Brain microvascular endothelial cell (primary cell): ENCODE measurements at regions not wholly inside any gene's neighbourhood (a gene's known extent, or its start where the extent isn't known, plus 50 kb on each side); places are given as distances from the start of the nearest gene placed in this dataset.
A peak's percentile ranks its signal among the peaks of the same experiment; 100 is the strongest.

Source experiments
- DNase-seq: peaks from one replicate; pipeline ENCODE4 v3.0.0-alpha.2; 2020
- H3K27ac ChIP-seq: fragments of 250-450 bp; sonication (Bioruptor Pico); 2 replicates; pipeline ENCODE4 v1.5.1; 2020; ENCODE audit warnings: mild to moderate bottlenecking, moderate library complexity
- H3K27me3 ChIP-seq: fragments of 250-450 bp; sonication (Bioruptor Pico); replicated peaks from 2 replicates; pipeline ENCODE4 v1.5.1; 2020; ENCODE audit warnings: mild to moderate bottlenecking
- H3K36me3 ChIP-seq: fragments of 250-450 bp; sonication (Bioruptor Pico); replicated peaks from 2 replicates; pipeline ENCODE4 v1.5.1; 2020; ENCODE audit warnings: mild to moderate bottlenecking
- H3K4me3 ChIP-seq: 2 replicates; pipeline ENCODE4 v1.5.1; 2011; ENCODE audit warnings: low read depth, mild to moderate bottlenecking, control low read depth, low read length, moderate library complexity
- in situ Hi-C: cut with HindIII; loops from 2 replicates; pipeline ENCODE4 v1.10.0; 2017; ENCODE audit warnings: low sequenced_read_pairs, low pct_ligation_motif_present
- TF ChIP-seq, protein P1 (sequence below): IDR thresholded peaks from 2 replicates; pipeline ENCODE4 v1.5.1; 2011; ENCODE audit warnings: low read depth, mild to moderate bottlenecking, moderate library complexity, low read length, control low read depth, inconsistent platforms; ENCODE audit errors: missing control alignments

DNA sequence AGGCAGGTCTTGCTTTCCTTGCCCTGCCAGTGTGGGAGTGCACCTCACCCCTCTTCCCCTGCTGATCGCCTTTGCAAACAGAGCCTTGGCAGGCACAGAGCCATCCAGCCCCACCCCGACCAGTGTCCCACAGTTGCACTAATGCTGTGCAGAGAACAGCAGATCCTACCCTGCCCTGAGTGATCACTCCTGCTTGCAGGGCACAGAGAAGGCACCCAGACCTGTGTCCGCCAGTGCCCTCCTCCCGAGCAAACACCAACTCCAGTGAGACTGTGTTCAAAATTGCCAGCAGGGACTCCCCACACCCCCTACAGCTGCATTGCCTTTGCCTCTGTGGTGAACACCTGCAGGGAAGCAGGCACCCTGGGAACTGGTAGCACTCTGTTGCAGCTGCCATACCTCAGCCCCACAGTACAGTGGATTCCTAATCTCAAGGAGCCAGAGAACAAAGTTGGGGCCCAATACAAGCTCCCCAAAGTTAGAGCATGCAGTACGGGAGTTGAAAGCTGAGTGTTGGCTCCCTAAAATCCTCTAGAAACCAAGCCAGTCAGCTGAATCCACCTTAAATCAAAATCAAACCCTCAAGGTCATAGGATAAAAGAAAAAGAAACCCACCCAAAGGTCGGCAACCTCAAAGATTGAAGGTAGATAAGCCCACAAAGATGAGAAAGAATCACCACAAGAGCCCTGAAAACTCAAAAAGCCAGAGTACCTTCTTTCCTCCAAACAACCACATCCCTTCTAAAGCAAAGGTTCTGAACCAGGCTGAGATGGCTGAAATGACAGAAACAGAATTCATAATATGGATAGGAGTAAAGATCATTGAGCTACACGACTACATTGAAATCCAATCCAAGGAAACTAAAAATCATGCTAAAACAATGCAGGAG, 92.9 kb upstream of the PIK3R1 start:
- in situ Hi-C loops = no loop called here
- TF ChIP-seq, protein P1, sequence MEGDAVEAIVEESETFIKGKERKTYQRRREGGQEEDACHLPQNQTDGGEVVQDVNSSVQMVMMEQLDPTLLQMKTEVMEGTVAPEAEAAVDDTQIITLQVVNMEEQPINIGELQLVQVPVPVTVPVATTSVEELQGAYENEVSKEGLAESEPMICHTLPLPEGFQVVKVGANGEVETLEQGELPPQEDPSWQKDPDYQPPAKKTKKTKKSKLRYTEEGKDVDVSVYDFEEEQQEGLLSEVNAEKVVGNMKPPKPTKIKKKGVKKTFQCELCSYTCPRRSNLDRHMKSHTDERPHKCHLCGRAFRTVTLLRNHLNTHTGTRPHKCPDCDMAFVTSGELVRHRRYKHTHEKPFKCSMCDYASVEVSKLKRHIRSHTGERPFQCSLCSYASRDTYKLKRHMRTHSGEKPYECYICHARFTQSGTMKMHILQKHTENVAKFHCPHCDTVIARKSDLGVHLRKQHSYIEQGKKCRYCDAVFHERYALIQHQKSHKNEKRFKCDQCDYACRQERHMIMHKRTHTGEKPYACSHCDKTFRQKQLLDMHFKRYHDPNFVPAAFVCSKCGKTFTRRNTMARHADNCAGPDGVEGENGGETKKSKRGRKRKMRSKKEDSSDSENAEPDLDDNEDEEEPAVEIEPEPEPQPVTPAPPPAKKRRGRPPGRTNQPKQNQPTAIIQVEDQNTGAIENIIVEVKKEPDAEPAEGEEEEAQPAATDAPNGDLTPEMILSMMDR = no peak
- H3K4me3 ChIP-seq = no peak overlapping the region
- H3K27ac ChIP-seq = no peak overlapping the region
- no peak for DNase-seq
- H3K36me3 ChIP-seq = no peaks in the 10 kb centered on the region
- no peaks in the 10 kb centered on the region for H3K27me3 ChIP-seq

DNA sequence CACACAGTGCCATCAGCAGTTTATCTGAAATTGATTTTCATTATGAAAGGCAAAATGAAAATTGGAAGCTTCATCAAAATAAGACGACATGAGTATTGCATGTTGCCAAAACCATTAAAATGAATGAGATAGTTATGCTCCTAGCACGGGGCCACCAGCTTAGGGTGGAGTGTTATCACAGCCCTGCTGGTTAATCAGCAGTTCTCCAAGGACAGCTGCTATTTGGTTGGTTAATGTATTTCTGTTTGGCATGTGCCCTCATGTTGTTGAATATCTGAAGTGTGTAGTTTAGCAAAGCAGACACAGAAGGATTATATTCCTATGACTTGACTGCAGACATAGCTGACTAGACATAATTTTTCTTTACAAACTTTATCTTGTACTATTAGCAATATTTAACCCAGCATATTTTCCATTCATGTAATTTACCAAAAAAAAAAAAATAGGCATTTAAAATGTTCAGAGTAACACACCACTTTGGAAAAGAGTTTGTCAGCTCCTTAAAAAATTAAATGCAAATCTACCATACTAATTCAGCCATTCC, 98.6 kb upstream of the PIK3R1 start:
- no peaks in the 10 kb centered on the region for H3K36me3 ChIP-seq
- TF ChIP-seq, protein P1 = no peak
- no peak overlapping the region for H3K4me3 ChIP-seq
- in situ Hi-C loops = no loop called here
- no peak for DNase-seq
- H3K27ac ChIP-seq = no peak overlapping the region
- H3K27me3 ChIP-seq = no peaks in the 10 kb centered on the region

DNA sequence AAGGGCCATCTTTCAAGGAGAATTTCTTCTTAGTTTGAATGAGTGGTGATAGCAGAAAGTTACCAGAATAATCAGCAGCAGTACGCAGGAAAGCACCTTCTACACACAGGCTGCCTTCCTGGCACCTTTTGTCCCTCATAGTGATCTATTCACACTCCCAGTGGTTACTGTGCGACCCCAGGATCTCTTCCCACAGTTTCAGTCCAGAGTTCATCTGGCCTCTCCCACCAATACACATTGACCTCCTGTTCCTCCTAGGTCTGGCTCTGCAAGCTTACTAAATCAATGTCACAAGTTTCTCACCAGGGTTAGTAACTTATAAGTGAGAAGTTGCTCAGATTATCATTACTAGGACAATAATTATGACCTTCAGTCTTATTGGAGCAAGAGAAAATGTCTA, 99.1 kb upstream of the PIK3R1 start:
- Histone ChIP-seq H3K27ac (no peak overlapping the region), H3K27me3 (no peaks in the 10 kb centered on the region), H3K36me3 (no peaks in the 10 kb centered on the region), H3K4me3 (no peak overlapping the region)
- TF ChIP-seq, protein P1 = no peak
- no peak for DNase-seq
- in situ Hi-C loops = no loop called here

DNA sequence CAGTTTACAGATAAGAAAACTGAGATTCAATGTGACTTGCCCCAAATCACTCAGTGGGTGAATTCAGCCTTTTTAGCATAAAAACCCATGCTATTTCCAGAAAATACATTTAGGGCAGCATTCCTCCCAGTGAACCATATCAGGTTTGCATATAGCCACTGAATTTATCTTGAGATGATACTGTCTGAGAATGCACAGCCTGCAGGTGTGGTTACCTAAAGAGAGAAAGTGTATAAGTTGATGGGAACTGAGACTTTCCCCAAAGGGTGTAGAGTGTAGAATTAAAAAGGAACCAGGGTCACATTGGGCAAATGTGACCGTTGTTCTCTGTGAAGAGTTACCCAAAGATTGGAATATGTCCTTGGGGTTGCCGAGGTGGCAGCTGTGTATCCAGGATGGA, 100.0 kb upstream of the PIK3R1 start:
- no peak for DNase-seq
- no peak overlapping the region for H3K4me3 ChIP-seq
- H3K36me3 ChIP-seq = no peaks in the 10 kb centered on the region
- no peak overlapping the region for H3K27ac ChIP-seq
- no peaks in the 10 kb centered on the region for H3K27me3 ChIP-seq
- TF ChIP-seq, protein P1 = no peak
- in situ Hi-C loops = no loop called here

DNA sequence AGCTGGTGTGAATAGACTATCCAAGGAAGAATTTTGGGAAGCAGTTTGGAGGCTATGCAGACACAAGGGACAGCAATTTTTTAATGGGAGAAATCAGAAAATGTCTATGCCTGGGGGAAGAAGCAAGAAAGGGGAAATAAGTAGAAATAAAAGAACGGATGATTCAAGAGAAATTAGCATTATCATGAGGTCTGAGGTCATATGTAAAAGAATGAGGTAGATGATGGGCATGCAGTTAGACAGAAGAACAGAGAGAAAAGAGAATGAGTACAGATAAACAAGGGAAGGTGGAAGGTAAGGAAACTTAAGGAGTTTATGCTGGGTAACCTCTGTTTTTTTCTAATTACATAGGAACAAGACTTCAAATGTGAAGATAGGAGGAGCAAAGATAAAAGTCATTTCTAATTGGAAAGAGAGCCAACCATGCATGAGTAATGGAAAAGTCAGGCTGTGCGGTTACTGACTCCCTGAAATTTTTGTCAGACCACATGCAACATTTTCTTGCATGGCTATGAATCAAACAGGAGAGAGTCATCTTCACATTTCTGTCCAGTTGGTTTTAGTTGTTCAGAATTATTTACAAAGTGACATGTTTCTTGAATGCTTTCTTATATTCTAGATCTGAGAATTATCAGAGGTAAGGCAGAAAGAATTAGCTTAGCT, 101.0 kb upstream of the PIK3R1 start:
- TF ChIP-seq, protein P1 = no peak
- no peaks in the 10 kb centered on the region for H3K36me3 ChIP-seq
- H3K4me3 ChIP-seq = no peak overlapping the region
- H3K27me3 ChIP-seq = no peaks in the 10 kb centered on the region
- peak overlapping the region; percentile 49 for H3K27ac ChIP-seq
- peak; percentile 75 for DNase-seq
- in situ Hi-C loops = no loop called here
